ENCODE measurements at regions not wholly inside any gene's neighbourhood (a gene's known extent, or its start where the extent isn't known, plus 50 kb on each side); places are given as distances from the start of the nearest gene placed in this dataset.

- no peak for TF ChIP-seq EP300 (IDR thresholded peaks at IDR 0.05)
- TF ChIP-seq, protein P1, sequence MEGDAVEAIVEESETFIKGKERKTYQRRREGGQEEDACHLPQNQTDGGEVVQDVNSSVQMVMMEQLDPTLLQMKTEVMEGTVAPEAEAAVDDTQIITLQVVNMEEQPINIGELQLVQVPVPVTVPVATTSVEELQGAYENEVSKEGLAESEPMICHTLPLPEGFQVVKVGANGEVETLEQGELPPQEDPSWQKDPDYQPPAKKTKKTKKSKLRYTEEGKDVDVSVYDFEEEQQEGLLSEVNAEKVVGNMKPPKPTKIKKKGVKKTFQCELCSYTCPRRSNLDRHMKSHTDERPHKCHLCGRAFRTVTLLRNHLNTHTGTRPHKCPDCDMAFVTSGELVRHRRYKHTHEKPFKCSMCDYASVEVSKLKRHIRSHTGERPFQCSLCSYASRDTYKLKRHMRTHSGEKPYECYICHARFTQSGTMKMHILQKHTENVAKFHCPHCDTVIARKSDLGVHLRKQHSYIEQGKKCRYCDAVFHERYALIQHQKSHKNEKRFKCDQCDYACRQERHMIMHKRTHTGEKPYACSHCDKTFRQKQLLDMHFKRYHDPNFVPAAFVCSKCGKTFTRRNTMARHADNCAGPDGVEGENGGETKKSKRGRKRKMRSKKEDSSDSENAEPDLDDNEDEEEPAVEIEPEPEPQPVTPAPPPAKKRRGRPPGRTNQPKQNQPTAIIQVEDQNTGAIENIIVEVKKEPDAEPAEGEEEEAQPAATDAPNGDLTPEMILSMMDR (IDR thresholded peaks at IDR 0.05) = no peak
- TF ChIP-seq POLR2AphosphoS5 (IDR thresholded peaks at IDR 0.05) = no peak
- no peak for TF ChIP-seq POLR2A (IDR thresholded peaks at IDR 0.05; ENCODE audit: low read depth)
- Histone ChIP-seq H3K27me3 (peaks cover 0 to 20% (median 0%) of the 10 kb centered on the region in 4 donors), H3K4me1 (no peaks in the 10 kb centered on the region), H3K9me3 (no peaks in the 10 kb centered on the region), H3K27ac (replicated peaks in 1 of 4) (no peak overlapping the region), H3K4me3 (no peak overlapping the region), H3K36me3 (no peaks in the 10 kb centered on the region)
- 68% methylated on average over 3 of the region's 3 CpGs for WGBS
- no peak for DNase-seq (ENCODE audit: extremely low spot score)
- intact Hi-C loops (cut with DNase I) = no loop called here
Observed at GRCh38 chr7:26562841-26563240, 271.2 kb downstream of the SNX10 start.

- peak; percentile 10 for DNase-seq (ENCODE audit: extremely low spot score)
- no peaks in the 10 kb centered on the region for H3K4me1 ChIP-seq
- no peak overlapping the region for H3K27ac ChIP-seq (replicated peaks in 1 of 4)
- H3K9me3 ChIP-seq = no peaks in the 10 kb centered on the region
- no peak overlapping the region for H3K4me3 ChIP-seq
- TF ChIP-seq EP300 (IDR thresholded peaks at IDR 0.05) (no peak), POLR2AphosphoS5 (IDR thresholded peaks at IDR 0.05) (no peak), POLR2A (IDR thresholded peaks at IDR 0.05; ENCODE audit: low read depth) (no peak)
- TF ChIP-seq, protein P1 (IDR thresholded peaks at IDR 0.05) = no peak
- peaks cover 0 to 20% (median 0%) of the 10 kb centered on the region in 4 donors for H3K27me3 ChIP-seq
- H3K36me3 ChIP-seq = no peaks in the 10 kb centered on the region
- 82% methylated on average over 1 of the region's 1 CpG for WGBS
- intact Hi-C loops (cut with DNase I) = no loop called here
Observed at GRCh38 chr7:26563406-26563805, 271.7 kb downstream of the SNX10 start.

DNA sequence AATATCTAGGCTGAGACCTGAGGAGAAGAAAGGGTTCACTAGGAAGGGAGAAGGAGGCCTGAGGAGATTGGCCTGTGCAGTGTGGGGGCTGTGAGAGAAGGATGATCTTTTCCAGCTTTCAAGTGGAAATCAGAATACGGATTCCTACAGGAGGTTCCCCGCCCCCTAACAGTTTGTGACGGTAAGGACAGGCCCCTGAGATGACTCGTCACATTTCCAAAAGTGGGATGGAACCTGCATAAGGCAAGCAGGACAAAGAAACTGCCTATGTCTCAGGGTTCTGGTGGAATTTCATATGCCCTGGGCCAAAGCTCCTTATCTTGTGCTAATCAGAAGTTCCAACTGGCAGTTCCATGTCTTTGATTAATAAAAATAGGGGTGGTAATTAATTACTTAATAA is 275.6 kb downstream of the SNX10 start:
- peaks cover 0 to 16% (median 0%) of the 10 kb centered on the region in 4 donors for H3K27me3 ChIP-seq
- no peak for DNase-seq (ENCODE audit: extremely low spot score)
- H3K9me3 ChIP-seq = no peaks in the 10 kb centered on the region
- no peak overlapping the region for H3K27ac ChIP-seq (replicated peaks in 1 of 4)
- TF ChIP-seq, protein P1 (IDR thresholded peaks at IDR 0.05) = no peak
- TF ChIP-seq POLR2A (IDR thresholded peaks at IDR 0.05; ENCODE audit: low read depth) = no peak
- TF ChIP-seq EP300 (IDR thresholded peaks at IDR 0.05) = no peak
- TF ChIP-seq POLR2AphosphoS5 (IDR thresholded peaks at IDR 0.05) = no peak
- no peaks in the 10 kb centered on the region for H3K36me3 ChIP-seq
- intact Hi-C loops (cut with DNase I) = no loop called here
- WGBS = 60% methylated on average over 4 of the region's 4 CpGs
- H3K4me3 ChIP-seq = no peak overlapping the region
- H3K4me1 ChIP-seq = no peaks in the 10 kb centered on the region

DNA sequence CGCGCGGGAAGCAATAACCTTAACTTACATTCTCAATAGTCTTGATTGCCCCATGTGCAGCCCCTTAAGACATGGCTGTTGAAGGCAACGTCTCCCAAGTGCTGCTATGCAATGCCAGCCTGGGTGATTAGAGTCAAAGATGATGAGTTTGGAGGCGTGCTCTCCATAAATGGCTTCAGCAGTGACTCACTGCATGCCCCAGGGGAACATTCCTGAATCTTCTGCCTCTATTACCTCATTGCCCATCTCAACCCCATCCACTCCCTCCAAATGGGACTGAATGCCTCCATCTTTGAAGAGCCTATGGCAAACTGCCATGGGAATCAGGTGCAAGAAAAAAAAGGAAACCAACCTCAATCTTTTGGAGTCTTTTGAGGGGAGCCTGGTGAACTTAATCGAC is 282.8 kb downstream of the SNX10 start:
- peak; percentile 72 for DNase-seq (ENCODE audit: extremely low spot score)
- H3K9me3 ChIP-seq = no peaks in the 10 kb centered on the region
- TF ChIP-seq POLR2AphosphoS5 (IDR thresholded peaks at IDR 0.05) (no peak), EP300 (IDR thresholded peaks at IDR 0.05) (no peak), POLR2A (IDR thresholded peaks at IDR 0.05; ENCODE audit: low read depth) (no peak)
- TF ChIP-seq, protein P1 (IDR thresholded peaks at IDR 0.05) = no peak
- H3K4me3 ChIP-seq = no peak overlapping the region
- 87% methylated on average over 6 of the region's 6 CpGs for WGBS
- H3K27me3 ChIP-seq = peaks cover 0 to 5% (median 0%) of the 10 kb centered on the region in 4 donors
- H3K36me3 ChIP-seq = no peaks in the 10 kb centered on the region
- intact Hi-C loops (cut with DNase I) = no loop called here
- no peaks in the 10 kb centered on the region for H3K4me1 ChIP-seq
- H3K27ac ChIP-seq (replicated peaks in 1 of 4) = no peak overlapping the region

- 78% methylated on average over 4 of the region's 4 CpGs for WGBS
- Histone ChIP-seq H3K27me3 (peaks cover 0 to 13% (median 0%) of the 10 kb centered on the region in 4 donors), H3K27ac (replicated peaks in 1 of 4) (no peak overlapping the region), H3K9me3 (no peaks in the 10 kb centered on the region), H3K36me3 (no peaks in the 10 kb centered on the region), H3K4me3 (no peak overlapping the region), H3K4me1 (no peaks in the 10 kb centered on the region)
- TF ChIP-seq POLR2A (IDR thresholded peaks at IDR 0.05; ENCODE audit: low read depth) (no peak), POLR2AphosphoS5 (IDR thresholded peaks at IDR 0.05) (no peak)
- TF ChIP-seq, protein P1 (IDR thresholded peaks at IDR 0.05) = no peak
- intact Hi-C loops (cut with DNase I) = no loop called here
- DNase-seq (ENCODE audit: extremely low spot score) = no peak
Observed at GRCh38 chr7:26580064-26580591, 284.3 kb downstream of the SKAP2 start.

All from esophagus muscularis mucosa (tissue), 4 donors.